ENCODE measurements at regions not wholly inside any gene's neighbourhood (a gene's known extent, or its start where the extent isn't known, plus 50 kb on each side); places are given as distances from the start of the nearest gene placed in this dataset.

GRCh38 chr13:40330950-40331349, 335.5 kb downstream of the FOXO1 start:
- Histone ChIP-seq H3K9me3 (ENCODE audit: control insufficient read depth in 2 of 3, insufficient read depth in 1 of 3, low read length in 3 of 3) (no peaks in the 10 kb centered on the region), H3K36me3 (ENCODE audit: control insufficient read depth in 2 of 3, insufficient read depth in 3 of 3, low read length in 3 of 3) (no peaks in the 10 kb centered on the region), H3K27me3 (ENCODE audit: control insufficient read depth, insufficient read depth, low read length) (no peaks in the 10 kb centered on the region), H3K4me3 (ENCODE audit: low read length in 3 of 3) (no peak overlapping the region), H3K9ac (ENCODE audit: low read length in 3 of 3) (no peak overlapping the region), H3K4me1 (ENCODE audit: control insufficient read depth in 2 of 3, insufficient read depth in 2 of 3, low read depth in 1 of 3, low read length in 3 of 3) (peaks cover 0 to under 1% (median 0%) of the 10 kb centered on the region in 3 donors), H3K27ac (ENCODE audit: low read depth in 2 of 2, low read length in 2 of 2) (no peak overlapping the region)
- DNase-seq (no peak), FAIRE-seq (no peak)
- intact Hi-C loops (cut with DNase I), result no loop called here
- no peak for TF ChIP-seq CTCF (IDR thresholded peaks at IDR 0.05; ENCODE audit: borderline replicate concordance, extremely low read depth, insufficient read depth)

- Histone ChIP-seq H3K27ac (ENCODE audit: low read depth in 2 of 2, low read length in 2 of 2) (no peak overlapping the region), H3K4me1 (ENCODE audit: control insufficient read depth in 2 of 3, insufficient read depth in 2 of 3, low read depth in 1 of 3, low read length in 3 of 3) (peaks cover 0 to 9% (median 5%) of the 10 kb centered on the region in 3 donors), H3K4me3 (ENCODE audit: low read length in 3 of 3) (no peak overlapping the region), H3K36me3 (ENCODE audit: control insufficient read depth in 2 of 3, insufficient read depth in 3 of 3, low read length in 3 of 3) (no peaks in the 10 kb centered on the region), H3K27me3 (ENCODE audit: control insufficient read depth, insufficient read depth, low read length) (no peaks in the 10 kb centered on the region), H3K9ac (ENCODE audit: low read length in 3 of 3) (no peak overlapping the region), H3K9me3 (ENCODE audit: control insufficient read depth in 2 of 3, insufficient read depth in 1 of 3, low read length in 3 of 3) (no peaks in the 10 kb centered on the region)
- intact Hi-C loops (cut with DNase I), result no loop called here
- no peak for TF ChIP-seq CTCF (IDR thresholded peaks at IDR 0.05; ENCODE audit: borderline replicate concordance, extremely low read depth, insufficient read depth)
- no peak for FAIRE-seq
- DNase-seq, result no peak
Measured at GRCh38 chr13:40331802-40332201, 334.6 kb downstream of the FOXO1 start.

- DNase-seq (no peak), FAIRE-seq (no peak)
- H3K9ac ChIP-seq (ENCODE audit: low read length in 3 of 3), result no peak overlapping the region
- intact Hi-C loops (cut with DNase I), result no loop called here
- H3K27me3 ChIP-seq (ENCODE audit: control insufficient read depth, insufficient read depth, low read length), result no peaks in the 10 kb centered on the region
- no peaks in the 10 kb centered on the region for H3K36me3 ChIP-seq (ENCODE audit: control insufficient read depth in 2 of 3, insufficient read depth in 3 of 3, low read length in 3 of 3)
- no peak overlapping the region for H3K4me3 ChIP-seq (ENCODE audit: low read length in 3 of 3)
- peaks cover 0 to 10% (median 5%) of the 10 kb centered on the region in 3 donors for H3K4me1 ChIP-seq (ENCODE audit: control insufficient read depth in 2 of 3, insufficient read depth in 2 of 3, low read depth in 1 of 3, low read length in 3 of 3)
- no peaks in the 10 kb centered on the region for H3K9me3 ChIP-seq (ENCODE audit: control insufficient read depth in 2 of 3, insufficient read depth in 1 of 3, low read length in 3 of 3)
- TF ChIP-seq CTCF (IDR thresholded peaks at IDR 0.05; ENCODE audit: borderline replicate concordance, extremely low read depth, insufficient read depth), result no peak
- H3K27ac ChIP-seq (ENCODE audit: low read depth in 2 of 2, low read length in 2 of 2), result no peak overlapping the region
Measured at GRCh38 chr13:40333226-40333625, 333.2 kb downstream of the FOXO1 start.

GRCh38 chr13:40334031-40334430, 332.4 kb downstream of the FOXO1 start:
- H3K27ac ChIP-seq (ENCODE audit: low read depth in 2 of 2, low read length in 2 of 2), result no peak overlapping the region
- no peak overlapping the region for H3K9ac ChIP-seq (ENCODE audit: low read length in 3 of 3)
- FAIRE-seq, result no peak
- TF ChIP-seq CTCF (IDR thresholded peaks at IDR 0.05; ENCODE audit: borderline replicate concordance, extremely low read depth, insufficient read depth), result no peak
- no peaks in the 10 kb centered on the region for H3K27me3 ChIP-seq (ENCODE audit: control insufficient read depth, insufficient read depth, low read length)
- DNase-seq, result no peak
- no peak overlapping the region for H3K4me3 ChIP-seq (ENCODE audit: low read length in 3 of 3)
- no peaks in the 10 kb centered on the region for H3K36me3 ChIP-seq (ENCODE audit: control insufficient read depth in 2 of 3, insufficient read depth in 3 of 3, low read length in 3 of 3)
- no peaks in the 10 kb centered on the region for H3K9me3 ChIP-seq (ENCODE audit: control insufficient read depth in 2 of 3, insufficient read depth in 1 of 3, low read length in 3 of 3)
- peaks cover 0 to 10% (median 5%) of the 10 kb centered on the region in 3 donors for H3K4me1 ChIP-seq (ENCODE audit: control insufficient read depth in 2 of 3, insufficient read depth in 2 of 3, low read depth in 1 of 3, low read length in 3 of 3)
- intact Hi-C loops (cut with DNase I), result no loop called here
